ENCODE measurements at regions not wholly inside any gene's neighbourhood (a gene's known extent, or its start where the extent isn't known, plus 50 kb on each side); places are given as distances from the start of the nearest gene placed in this dataset.

DNA sequence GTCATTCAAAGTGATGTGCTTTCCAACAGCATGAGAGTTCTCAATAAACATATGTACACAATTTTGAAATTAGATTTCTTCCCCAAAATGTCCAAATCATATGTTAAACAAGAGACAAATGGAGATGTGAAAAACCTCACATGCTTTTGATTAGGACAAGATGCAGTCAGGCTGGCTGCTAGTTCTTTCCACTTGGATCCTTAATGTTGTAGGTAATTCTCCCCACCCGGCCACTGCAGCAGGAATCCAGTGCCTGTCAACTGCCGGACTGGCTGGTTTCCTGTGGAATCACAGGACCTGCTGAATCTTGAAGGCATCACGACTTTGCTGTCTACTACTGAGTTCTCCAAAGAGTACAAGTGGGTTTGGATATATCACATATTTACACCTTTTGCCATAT lies 138.6 kb upstream of the AKR1E2 start:
- no peak for DNase-seq

DNA sequence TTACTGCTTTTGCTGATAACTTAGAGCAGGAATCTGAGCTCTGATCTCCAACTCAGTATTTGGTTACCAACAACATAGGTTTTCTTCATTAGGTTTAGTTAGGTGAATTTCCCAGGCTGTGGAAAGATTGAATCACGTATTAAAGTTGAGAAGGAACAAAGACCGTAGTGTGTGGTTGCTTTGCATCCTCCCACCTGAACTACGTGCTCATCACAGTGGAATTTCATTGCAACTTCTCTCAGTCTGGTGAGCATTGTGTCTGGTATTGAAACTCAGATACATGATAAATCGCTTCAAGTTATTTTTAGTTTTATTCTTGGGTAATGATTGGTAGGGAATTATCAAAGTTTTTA lies 139.4 kb upstream of the AKR1E2 start:
- DNase-seq, result no peak

DNA sequence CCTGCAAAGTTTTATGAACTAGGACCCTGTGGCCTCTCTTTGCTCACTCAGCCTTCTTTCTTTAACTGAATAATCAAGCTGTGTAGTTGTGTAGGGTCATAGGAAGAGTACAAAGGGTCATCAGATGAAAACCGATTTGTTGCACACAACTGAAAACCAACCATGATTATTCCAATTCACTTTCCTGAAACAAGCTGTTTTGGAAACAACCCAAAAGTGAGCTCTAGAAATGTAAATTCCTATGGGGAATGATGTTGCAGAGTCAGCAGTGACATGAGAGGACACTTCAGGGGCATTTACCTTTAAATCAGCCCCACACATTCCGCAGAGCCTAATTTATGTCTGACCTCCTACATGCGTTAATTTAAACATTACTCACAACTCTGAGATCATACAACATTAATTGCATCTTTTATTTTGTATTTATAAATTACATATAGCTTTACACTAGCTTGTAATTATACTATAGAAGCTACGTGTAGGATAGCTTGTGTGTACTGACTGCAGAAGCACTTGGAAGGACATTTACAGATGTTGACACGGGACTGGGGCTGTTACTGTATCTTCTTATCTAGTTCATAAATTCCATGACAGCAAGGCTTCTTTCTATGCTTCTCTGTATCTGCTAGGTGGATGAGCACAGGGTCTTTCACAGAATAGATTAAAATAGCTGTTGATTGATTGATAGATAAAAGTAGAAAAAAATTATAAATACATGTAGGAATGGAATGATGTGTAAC lies 139.9 kb upstream of the AKR1E2 start:
- no peak for DNase-seq

DNA sequence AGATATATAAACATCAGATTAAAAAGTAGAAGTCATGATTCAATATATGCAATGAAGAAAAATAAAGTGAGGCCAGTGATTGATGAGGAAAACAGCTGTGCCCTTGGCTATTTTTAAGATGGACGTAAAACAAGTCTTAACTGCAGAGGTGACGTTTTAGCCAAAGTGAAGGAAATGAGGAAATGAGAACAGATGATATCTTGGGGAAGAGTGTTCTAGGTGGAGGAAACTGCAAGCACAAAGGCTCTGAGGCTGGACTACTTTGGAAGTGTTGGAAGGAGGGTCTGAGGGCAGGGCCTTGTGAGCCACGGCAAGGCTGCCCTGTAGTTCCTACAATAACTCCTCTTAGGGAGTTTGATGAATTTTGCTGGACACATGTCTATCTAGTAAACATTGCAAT lies 140.5 kb upstream of the AKR1E2 start:
- no peak for DNase-seq

DNA sequence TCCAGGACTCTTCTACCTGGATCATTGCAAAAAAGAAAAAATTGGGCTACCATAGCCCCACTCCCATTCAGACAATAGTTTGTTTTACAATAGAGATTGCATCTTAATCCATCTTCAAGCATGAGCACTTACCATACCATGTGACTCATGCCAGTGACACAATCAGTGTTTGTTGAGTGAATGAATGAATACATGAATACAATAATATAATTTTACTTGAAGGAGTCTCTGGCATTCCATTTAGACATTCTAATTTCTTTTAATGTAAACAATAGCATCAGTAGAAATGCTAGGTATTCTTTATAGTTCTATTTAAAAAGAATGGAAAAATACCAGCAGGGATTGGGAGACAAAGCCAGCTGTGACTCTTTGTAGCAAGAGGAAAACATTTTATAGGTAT lies 141.6 kb upstream of the AKR1E2 start:
- no peak for DNase-seq

DNA sequence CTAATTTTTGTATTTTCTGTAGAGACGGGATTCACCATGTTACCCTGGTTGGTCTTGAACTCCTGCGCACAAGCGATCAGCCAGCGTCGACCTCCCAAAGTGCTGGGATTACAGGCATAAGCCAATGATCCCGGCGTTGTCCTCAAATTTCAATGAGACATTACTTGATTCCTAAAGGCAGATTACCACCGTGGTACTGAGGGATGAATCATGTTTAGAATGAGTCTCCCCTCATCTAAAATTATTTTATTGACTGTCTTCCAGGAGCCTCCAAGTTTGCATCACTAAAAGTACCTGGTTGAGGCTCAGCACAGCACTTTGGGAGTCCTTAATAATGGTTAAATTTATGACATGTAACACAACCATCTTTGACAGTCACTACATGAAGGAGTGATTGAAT lies 142.2 kb upstream of the AKR1E2 start:
- no peak for DNase-seq

DNA sequence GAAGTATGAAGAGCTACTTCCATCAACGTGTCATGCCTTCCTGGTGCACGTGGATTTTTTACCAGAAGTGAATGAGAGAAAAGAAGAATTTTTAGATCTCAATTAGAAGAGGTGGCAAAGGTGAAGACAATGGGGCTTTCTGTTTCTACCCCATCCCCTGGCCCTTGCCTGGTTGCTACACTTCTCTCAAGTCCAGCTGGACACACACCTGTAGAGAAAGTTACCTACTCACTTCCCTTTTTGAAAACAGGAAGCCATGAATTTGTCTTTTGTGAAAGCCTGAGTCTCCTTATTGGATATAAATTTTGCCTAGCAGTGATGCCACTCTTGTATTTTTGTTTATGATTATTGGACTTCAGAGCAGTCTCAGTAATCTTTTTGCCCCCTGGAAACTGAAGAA lies 142.9 kb upstream of the AKR1E2 start:
- DNase-seq, result no peak

DNA sequence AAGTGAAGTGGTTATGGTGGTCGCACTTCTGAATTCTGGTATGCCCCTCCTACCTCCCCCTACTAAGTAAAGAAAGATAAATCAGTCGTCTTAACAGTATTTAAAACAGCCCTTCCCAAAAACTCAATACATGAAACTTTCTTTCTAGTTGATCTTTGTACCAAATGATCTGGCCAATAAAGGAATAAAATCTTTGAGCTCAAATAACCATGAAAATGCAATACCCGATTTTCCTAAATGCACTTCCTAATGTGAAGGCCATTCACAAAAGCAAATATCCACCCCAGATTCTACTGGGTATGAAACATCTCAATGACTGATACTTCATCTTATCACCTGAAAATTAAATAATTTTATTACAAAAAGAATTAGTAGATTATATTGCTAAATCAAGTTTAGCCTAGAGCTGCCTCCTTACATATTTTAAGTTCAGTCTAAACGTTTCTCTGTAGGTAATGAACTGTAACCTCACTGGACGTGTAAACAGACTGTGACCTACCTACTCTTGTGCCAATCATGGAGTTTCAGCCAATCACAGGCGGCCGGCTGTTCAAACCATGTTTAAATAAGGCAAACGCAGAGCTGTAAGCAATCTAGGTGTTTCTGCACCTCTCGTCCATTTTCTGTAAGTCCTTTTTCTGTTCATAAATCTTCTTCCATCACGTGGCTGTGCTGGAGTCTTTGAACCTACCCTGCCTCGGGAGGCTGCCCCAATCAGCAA lies 146.9 kb upstream of the AKR1E2 start:
- DNase-seq, result no peak

DNA sequence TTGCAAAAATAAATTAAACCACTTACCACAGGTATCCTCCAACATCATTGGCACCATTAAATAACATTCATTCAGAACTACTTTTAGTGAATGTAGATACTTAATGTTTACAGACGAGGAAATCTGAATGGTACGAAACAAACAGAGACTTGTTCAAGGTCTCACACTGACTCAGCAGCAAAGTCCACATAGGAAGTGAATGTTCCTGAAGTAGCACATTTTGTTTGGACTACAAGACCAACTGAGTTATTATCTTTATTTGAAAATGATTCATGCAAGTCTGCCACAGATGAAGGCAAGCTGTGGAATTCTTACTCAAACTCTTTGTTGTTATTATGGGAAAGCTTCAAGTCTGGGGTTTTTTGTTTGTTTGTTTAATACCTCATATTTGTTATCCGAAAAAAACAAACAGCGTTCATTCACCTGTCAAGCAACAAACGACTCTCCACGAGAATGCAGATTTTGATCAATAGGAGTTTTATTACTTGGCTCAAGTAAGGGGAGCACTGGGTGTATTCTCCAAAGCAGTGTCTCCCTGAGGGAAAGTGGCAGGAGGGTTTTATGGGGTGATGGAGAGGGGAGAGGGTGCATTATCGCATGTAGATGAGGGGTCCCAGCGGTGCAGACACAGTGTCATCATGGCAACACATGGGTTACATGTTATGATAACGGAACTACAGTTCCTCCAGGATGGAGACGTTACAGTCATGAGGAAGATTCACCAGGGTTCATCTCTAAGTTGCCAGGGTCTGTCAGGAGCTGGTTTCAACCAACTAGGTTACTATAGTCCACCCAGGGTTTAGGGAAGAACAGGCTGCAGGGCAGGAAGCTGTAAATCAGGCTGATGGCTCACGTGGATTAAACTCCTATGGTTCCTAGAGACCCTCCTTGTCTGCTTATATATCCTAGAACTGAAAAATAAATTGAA lies 147.7 kb upstream of the AKR1E2 start:
- no peak for DNase-seq

DNA sequence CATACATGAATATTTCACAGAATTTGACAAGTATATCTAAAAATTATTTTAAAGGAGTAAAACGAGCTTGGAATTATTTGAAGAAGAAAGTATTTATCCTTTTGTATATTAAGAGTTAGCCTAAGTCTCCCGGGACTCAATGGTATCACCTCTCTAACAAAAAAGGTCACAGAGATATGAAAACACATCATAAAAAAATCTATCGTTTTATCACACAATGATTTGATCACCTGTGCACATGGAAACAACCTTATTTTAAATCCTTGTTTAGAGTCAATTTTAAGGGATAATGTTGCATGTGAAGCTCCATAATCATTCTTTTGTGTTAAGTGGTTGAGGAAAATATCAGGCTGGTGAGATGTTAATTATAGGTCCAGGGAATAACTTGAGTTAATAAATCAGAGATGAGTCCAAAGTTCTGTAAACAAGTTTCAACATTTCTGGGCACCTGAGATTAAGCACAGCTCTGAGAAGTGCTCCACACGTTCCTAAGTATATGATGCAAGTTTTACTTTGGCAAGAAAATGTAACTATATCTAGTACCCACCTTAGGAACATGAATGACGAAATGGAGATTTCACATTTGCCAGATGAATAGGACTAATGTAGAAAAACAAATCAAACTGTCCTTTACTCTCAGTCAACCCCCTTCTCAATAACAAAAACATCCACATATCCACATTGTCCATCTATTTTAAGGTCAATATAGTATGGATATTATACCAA lies 148.5 kb upstream of the AKR1E2 start:
- no peak for DNase-seq

DNA sequence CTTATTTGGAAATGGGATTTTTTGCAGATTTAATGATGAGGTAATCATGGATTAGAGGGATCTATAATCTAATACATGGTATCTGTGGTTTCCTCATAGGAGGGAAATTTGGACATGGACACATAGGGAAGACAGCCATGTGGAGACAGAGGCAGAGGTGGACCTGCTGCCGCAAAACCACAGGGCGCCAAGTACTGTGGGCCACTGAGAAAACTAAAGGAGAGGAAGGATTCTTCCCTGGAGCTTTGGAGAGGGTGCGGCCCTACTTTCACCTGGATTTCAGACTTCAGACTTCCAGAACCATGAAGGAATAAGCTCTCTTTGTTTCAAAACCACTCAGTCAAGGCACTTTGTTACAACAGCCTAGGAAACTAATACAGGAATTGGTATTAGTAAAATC lies 149.4 kb upstream of the AKR1E2 start:
- DNase-seq, result no peak

DNA sequence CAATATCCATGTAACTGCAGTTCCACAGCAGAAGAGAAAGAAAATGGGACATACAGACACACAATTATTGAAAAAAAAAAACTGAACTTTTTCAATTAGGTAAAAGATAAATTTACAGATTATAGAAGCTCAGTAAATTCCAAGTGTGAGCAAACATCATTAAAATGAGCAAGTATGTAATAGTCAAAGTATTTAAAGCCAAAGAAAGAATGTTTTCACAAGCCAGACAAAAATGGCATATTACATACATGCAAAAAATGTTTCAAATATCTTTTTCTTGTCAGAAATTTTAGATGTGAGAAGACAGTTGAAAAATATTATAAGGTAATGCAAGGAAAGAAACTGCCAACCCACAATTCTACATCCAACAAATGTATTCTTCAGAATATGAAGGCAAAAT lies 150.2 kb upstream of the AKR1E2 start:
- DNase-seq, result no peak

DNA sequence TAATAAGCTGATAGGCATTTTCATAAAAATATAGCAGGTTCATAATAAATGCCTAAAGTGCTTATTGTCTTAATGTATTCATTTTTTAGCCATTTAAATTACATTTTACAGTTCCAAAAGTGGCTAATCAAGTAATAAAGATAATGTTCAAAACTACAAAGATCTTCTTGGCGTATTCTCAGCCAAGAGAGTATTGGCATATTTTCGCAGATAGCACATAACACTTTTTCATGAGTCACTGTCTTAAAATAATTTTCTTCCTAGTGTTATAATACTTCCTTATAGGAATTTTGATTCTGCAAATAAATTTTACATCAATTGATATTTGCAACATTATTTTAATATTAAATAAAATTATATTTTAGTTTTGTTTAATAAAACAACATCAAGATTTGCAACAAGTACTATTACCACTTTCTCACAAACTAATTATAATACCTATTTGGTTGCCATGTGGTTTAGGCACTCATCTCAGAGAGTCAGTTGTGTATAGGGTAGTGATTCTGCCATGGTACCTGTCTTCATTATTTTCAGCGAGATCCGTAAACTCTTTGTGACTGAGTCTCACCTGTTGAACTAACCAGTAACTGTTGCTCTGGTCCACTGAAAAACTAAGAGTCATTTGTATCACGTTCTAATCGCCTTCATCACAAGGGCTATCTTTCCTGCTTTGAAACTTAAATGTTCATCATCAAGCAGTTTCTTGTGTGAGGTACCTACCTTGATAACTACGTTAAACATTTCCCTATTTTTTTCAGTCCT lies 152.5 kb upstream of the AKR1E2 start:
- no peak for DNase-seq

DNA sequence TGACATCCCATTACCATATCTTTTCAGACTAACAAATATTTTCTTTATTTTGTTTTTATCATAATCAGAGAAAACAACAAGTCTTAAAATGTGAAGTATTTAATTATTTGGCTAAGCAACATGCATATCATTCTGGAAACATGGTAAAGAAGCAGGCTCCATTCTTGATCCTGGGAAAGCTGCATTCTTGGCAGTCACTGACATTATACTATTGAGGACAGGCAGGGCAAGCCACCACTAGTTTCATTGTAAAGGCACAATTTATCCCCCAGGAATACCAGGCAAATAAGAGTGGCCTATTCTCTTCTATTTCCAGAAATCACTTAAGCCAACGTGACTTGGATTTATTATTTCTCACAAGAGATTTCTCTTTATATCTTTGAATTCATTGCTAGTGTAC lies 153.8 kb upstream of the AKR1E2 start:
- DNase-seq, result no peak

DNA sequence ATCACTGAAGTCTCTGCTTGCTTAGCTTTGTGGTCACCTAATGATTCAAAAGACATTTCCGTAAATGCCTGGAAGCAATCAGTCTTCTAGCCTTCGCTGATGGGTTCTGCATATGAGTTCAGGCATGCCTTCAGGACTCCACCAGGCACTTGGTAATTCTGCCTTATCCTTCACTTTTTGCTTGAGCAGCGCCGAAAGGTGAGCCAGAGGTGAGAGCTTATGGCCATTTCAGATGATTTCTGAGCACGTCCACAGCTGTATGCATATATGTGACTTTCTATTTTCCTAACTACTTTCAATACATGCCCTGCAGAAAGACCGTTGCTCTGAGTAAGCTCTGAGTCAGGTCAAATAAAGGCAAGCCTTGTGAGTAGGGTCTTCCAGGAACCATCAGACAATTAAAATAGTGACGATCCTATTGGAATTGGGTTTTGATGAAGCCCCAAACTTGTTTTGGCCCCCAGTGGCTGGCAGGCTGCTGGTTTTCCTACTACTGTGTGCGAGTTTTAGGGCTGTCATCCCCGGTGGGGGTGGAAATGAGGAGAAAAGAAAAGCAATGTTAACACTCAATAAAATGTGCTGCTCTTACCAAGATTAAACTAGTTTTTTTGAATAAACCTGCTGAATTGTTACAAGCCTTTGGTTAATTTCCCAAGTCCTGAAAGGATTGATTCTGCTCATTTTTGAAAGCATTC lies 154.4 kb upstream of the AKR1E2 start:
- DNase-seq, result no peak

DNA sequence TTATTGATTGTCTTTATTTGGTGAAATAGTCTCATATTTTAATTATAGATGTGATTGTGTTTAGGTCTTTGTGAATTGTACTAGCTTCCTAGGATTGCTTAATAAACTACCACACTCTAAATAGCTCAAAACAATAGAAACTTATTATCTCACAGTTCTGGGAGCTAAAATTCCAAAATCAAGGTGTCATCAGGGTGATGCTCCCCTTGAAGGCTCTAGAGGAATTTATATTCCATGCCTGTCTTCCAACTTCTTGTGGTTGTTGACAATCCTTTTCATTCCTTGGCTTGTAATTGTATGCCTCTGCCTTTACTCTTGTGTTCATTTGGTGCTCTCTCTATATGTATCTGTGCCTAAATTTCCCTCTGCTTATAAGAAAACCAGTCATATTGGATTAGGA lies 155.3 kb upstream of the AKR1E2 start:
- DNase-seq, result no peak

DNA sequence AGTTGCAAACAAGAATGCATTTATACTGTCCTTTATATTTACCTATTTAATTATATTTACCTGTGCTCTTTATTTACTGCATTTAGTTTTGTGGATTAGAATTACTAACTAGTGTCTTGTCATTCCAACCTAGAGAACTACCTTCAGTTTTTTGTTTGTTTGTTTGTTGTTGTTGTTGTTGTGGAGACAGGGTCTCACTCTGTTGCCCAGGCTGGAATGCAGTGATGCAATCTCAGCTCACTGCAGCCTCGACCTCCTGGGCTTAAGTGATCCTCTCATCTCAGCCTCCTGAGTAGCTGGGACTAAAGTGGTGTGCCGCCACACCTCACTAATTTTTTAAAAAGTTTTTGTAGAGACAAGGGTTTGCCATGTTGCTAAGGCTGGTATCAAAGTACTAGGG lies 156.4 kb upstream of the AKR1E2 start:
- no peak for DNase-seq

DNA sequence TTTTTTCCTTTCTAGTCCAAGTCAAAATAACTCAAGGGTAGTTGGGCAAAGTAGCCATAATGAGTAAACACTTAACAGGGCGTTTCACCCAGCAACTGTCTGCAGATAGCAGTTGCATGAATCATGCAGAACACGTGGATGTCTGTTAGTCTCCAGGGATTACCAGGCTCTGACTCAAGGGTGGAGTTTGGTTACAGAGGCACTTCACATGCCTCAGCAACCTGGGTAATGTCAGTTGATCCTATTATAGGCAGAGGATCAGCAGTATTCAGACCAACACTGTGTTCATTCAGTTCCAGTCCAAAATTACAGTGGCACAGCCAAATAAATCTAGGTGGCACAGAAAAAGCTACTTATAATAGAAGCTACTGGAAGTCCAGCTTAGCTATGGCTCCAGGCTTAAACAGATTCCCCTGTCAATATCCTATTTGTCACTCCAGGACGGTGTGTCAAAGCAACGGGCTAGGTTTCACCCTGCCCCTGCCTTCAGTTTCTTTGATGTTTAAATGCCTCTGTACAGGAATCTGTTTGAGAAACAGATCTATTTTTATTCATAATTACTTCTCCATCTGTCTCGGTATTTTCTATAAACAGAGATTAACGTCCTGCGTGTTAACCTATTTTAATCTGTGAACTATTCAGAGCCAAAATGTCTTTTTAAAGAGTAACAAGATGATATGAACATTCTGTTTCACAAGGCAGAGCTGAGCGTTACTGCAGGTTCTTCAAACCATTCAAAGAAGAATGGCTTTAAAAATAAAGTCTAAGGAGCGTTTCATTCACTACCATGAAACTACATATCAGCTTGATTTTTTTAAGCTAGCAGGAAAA lies 162.6 kb upstream of the AKR1E2 start:
- DNase-seq, result peak; percentile 4 to 7

DNA sequence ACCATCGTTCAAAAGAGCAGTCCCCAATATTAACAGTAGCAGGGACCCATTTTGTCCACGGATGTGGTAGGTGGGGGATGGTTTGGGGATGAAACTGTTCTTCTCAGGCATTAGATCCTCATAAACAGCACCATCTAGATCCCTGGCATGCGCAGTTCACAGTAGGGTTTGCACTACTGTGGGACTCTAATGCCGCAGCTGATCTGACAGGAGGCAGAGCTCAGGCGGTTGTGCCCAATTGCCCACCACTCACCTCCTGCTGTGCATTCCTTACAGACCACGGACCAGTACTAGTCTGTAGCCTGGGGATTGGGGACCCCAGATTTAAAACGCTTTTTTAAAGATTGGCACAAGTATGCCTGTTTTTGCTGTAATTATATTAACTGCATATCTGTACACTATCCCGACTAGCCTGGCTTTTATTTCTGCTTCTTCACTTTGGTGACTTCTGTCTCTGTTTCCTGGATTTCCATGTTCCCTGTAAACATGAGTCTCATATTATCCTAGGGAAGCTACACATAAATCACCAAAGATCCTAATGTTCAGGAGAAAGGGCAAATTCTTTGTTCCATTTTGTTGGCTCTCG lies 163.3 kb upstream of the AKR1E2 start:
- DNase-seq, result no peak

DNA sequence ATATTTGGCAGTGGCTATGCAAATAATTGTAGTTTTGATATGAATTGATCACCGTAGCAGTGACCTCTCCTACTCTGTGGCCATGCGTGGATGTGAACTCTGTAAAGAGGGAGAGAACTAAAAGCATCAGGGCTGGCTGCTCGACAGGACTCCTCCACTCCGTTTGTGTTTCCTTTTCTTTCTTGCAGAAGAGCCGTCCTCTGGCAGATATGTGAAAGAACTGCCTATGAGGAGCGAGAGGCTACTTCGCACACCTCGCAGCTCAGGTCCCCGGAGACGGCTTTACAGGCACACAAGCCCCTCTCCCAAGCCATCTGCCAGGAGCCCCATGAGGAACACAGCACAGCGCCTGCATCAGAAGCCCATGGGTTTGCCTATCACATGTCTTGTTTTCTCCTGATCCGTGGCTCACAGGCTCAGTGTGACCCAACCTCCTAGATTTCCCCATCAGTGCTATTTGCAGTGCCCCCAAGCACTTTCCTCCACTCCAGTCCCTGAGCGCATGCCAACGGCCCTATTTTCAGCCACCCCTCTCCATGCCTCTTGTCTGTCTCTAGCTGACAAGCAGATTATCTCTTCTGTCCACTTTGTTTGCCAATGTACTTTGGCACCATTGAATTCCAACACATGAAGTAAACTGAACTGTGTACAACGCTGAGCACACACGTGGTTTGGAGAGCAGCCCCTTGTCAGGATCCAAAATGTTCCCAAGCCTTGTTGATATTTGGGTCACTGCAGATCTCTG lies 164.3 kb upstream of the AKR1E2 start:
- no peak for DNase-seq
